ENCODE measurements at regions not wholly inside any gene's neighbourhood (a gene's known extent, or its start where the extent isn't known, plus 50 kb on each side); places are given as distances from the start of the nearest gene placed in this dataset.

DNA sequence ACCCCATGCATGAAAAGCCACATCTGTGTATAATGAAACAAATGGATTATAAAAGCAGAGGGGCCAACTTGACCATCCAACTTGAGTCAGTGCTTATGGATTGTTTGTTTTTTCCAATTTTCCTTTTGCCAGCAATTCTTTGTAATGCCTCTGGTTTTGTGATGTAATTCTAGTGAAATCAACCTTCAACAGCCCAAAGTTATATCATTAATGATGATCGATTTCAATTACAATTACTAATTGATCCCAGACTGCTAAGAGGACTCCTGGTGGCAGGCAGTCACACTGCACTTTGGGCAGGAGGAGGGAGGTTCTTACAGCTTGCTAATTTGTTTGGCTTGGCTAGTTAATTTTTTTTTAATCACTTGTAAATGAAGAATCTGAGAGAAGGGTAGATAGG, 552.3 kb downstream of the NUF2 start:
- FAIRE-seq (no peak), DNase-seq (ENCODE audit: insufficient read length, low spot score) (no peak)
- TF ChIP-seq SPI1 (IDR thresholded peaks at IDR 0.05; ENCODE audit: low read depth, low read length): no peak
- no peak for TF ChIP-seq POU2F2 (IDR thresholded peaks at IDR 0.05; ENCODE audit: low read depth, low read length)

DNA sequence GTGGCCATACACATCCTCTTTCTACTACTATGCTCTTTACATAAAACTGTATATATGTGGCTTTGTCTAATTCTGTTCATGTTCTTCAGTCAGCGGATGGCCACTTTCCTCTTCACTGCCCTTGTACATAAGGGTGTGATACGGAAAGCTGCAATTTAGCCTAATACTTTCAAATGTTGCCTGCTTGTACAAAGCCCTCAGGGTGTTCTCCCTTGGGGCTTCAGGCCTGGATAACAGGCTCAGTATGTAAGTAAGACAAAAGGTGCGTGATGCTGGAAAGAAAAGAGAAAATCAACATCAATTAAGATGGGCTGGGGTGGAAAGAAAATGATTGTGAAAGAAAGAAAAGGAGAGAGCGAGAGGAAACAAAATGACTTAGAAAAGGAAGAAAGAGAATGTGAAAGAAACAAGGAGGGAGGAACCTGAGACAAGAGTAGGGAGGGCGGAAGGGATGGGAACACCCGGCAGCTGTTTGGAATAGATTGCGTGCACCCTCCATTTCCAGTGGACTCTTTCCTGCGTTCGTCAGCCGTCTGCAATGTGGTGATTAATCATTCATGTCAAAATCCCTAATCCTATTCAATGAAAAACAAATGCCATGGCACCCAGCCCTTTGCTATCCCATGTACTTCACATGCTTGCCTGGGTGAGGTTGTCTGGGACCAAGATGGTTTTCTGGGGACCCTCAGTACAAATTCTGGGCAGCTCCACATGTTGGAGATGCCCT, 553.6 kb downstream of the NUF2 start:
- DNase-seq (ENCODE audit: insufficient read length, low spot score) (no peak), FAIRE-seq (no peak)
- TF ChIP-seq POLR2AphosphoS5 (IDR thresholded peaks at IDR 0.05; ENCODE audit: low read depth, low read length): no peak
- no peak for TF ChIP-seq PAX5 (IDR thresholded peaks at IDR 0.05; ENCODE audit: insufficient read depth, low read length, severe bottlenecking)
- no peak for TF ChIP-seq TAF1 (IDR thresholded peaks at IDR 0.05; ENCODE audit: low read depth, low read length)
- no peak for TF ChIP-seq POLR2A (IDR thresholded peaks at IDR 0.05; ENCODE audit: low read depth, low read length)
- TF ChIP-seq POU2F2 (IDR thresholded peaks at IDR 0.05; ENCODE audit: low read depth, low read length): no peak
- no peak for TF ChIP-seq SPI1 (IDR thresholded peaks at IDR 0.05; ENCODE audit: low read depth, low read length)

DNA sequence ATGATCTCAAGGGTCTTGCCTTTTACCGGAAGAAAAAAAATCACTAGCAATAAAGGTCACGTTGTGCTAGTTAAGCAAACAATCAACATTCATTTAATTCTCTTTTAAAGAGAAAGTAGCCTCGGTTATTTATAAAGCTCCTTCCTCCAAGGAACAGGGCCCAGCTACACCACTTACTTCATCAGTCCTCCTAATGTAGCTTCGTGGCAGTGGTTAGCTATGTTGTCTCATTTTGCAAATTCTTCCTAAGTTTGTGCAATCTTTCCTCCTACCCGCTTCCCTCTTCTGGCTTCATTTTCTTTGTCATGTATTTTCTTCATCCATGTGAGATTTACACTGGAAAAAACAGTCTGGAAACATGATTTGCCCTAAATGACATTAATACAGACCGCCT, 554.2 kb downstream of the NUF2 start:
- DNase-seq (ENCODE audit: insufficient read length, low spot score) (no peak), FAIRE-seq (no peak)
- TF ChIP-seq SPI1 (IDR thresholded peaks at IDR 0.05; ENCODE audit: low read depth, low read length): no peak
- TF ChIP-seq PAX5 (IDR thresholded peaks at IDR 0.05; ENCODE audit: insufficient read depth, low read length, severe bottlenecking): no peak
- TF ChIP-seq POLR2AphosphoS5 (IDR thresholded peaks at IDR 0.05; ENCODE audit: low read depth, low read length): no peak
- TF ChIP-seq TAF1 (IDR thresholded peaks at IDR 0.05; ENCODE audit: low read depth, low read length): no peak
- no peak for TF ChIP-seq POU2F2 (IDR thresholded peaks at IDR 0.05; ENCODE audit: low read depth, low read length)
- no peak for TF ChIP-seq POLR2A (IDR thresholded peaks at IDR 0.05; ENCODE audit: low read depth, low read length)

DNA sequence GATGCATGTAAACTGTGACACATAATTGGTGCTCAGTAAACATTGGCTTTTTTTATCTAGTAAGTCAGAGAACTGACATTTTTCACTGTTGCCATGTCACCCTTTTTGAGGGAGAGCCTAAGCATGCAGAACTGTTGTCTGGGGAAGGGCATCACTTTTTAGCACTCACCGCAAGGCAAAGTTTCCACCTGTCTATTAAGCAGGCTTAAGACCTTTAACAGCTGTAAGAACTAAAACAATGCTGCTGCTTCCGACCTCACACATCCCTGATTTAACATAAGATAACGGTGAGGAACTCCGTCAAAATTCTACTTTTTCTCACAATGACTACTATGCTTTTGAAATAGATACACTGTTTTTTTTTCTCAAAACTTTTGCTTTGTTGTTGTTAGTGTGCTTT, 554.8 kb downstream of the NUF2 start:
- no peak for FAIRE-seq
- TF ChIP-seq PAX5 (IDR thresholded peaks at IDR 0.05; ENCODE audit: insufficient read depth, low read length, severe bottlenecking) (no peak), SPI1 (IDR thresholded peaks at IDR 0.05; ENCODE audit: low read depth, low read length) (no peak), POLR2AphosphoS5 (IDR thresholded peaks at IDR 0.05; ENCODE audit: low read depth, low read length) (no peak), POLR2A (IDR thresholded peaks at IDR 0.05; ENCODE audit: low read depth, low read length) (no peak), POU2F2 (IDR thresholded peaks at IDR 0.05; ENCODE audit: low read depth, low read length) (no peak), TAF1 (IDR thresholded peaks at IDR 0.05; ENCODE audit: low read depth, low read length) (no peak)
- no peak for DNase-seq (ENCODE audit: insufficient read length, low spot score)

DNA sequence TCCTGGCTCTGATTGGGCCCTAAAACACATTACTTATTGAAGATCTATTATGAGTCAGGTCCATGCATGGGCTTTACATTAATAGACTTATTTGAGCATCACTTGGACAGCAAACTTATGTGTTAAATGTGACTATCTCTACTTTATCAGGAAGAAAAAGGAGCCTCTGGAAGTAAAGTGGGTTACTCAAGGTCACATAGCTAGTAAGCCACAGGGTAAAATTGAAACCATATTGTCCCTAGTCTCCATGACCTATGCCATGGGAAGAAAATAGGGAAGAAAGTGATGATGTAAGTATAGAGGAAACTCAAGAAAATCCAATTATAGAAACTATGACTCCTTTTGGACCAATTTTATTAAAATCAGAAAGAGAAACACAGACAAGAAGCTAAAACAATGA, 555.3 kb downstream of the NUF2 start:
- TF ChIP-seq POLR2A (IDR thresholded peaks at IDR 0.05; ENCODE audit: low read depth, low read length) (no peak), TAF1 (IDR thresholded peaks at IDR 0.05; ENCODE audit: low read depth, low read length) (no peak), POU2F2 (IDR thresholded peaks at IDR 0.05; ENCODE audit: low read depth, low read length) (no peak), SPI1 (IDR thresholded peaks at IDR 0.05; ENCODE audit: low read depth, low read length) (no peak), POLR2AphosphoS5 (IDR thresholded peaks at IDR 0.05; ENCODE audit: low read depth, low read length) (no peak), PAX5 (IDR thresholded peaks at IDR 0.05; ENCODE audit: insufficient read depth, low read length, severe bottlenecking) (no peak)
- no peak for FAIRE-seq
- no peak for DNase-seq (ENCODE audit: insufficient read length, low spot score)

DNA sequence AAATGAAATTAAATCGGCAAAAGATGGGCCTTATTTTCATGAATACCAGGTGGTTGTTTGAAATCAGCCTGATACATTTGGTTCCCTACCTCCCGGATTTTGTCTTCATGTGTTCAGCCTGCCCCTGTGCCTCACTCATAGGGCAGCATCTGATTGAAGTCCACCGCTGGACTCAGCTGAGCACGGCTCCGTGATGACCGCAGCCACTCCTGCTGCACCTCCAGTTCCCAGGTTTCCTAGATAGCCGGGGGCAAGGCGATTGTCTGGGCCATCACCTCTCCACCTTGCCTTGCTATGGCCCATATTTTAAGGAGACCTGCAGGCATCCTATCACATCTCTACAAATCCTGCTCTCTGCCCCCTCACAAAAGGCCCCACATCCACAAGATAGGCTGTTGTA, 563.8 kb downstream of the NUF2 start:
- DNase-seq (ENCODE audit: insufficient read length, low spot score) (no peak), FAIRE-seq (no peak)
- TF ChIP-seq TAF1 (IDR thresholded peaks at IDR 0.05; ENCODE audit: low read depth, low read length): no peak
- no peak for TF ChIP-seq POLR2AphosphoS5 (IDR thresholded peaks at IDR 0.05; ENCODE audit: low read depth, low read length)
- no peak for TF ChIP-seq POLR2A (IDR thresholded peaks at IDR 0.05; ENCODE audit: low read depth, low read length)
- TF ChIP-seq SPI1 (IDR thresholded peaks at IDR 0.05; ENCODE audit: low read depth, low read length): no peak

DNA sequence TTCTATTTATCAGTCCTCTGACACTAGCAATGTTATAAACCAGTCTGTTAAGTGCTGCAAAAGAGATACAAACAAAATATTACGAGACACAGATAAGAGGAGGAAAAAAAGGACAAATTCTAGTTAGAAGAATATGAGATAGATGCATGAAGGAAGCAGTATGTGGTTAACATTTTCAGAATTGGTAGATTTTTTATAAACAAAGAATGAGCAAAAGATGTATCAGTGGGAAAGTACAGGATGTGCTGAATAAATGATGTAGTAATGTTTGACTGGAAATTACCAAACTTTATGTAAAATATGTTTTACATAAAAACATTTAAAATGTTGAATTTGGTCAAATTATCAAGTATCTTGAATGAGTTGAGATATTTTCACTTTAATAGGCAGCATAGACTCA, 574.2 kb downstream of the NUF2 start:
- no peak for TF ChIP-seq SPI1 (IDR thresholded peaks at IDR 0.05; ENCODE audit: low read depth, low read length)
- TF ChIP-seq PAX5 (IDR thresholded peaks at IDR 0.05; ENCODE audit: insufficient read depth, low read length, severe bottlenecking): no peak
- TF ChIP-seq POU2F2 (IDR thresholded peaks at IDR 0.05; ENCODE audit: low read depth, low read length): no peak
- TF ChIP-seq POLR2A (IDR thresholded peaks at IDR 0.05; ENCODE audit: low read depth, low read length): no peak
- no peak for TF ChIP-seq POLR2AphosphoS5 (IDR thresholded peaks at IDR 0.05; ENCODE audit: low read depth, low read length)
- TF ChIP-seq TAF1 (IDR thresholded peaks at IDR 0.05; ENCODE audit: low read depth, low read length): no peak

DNA sequence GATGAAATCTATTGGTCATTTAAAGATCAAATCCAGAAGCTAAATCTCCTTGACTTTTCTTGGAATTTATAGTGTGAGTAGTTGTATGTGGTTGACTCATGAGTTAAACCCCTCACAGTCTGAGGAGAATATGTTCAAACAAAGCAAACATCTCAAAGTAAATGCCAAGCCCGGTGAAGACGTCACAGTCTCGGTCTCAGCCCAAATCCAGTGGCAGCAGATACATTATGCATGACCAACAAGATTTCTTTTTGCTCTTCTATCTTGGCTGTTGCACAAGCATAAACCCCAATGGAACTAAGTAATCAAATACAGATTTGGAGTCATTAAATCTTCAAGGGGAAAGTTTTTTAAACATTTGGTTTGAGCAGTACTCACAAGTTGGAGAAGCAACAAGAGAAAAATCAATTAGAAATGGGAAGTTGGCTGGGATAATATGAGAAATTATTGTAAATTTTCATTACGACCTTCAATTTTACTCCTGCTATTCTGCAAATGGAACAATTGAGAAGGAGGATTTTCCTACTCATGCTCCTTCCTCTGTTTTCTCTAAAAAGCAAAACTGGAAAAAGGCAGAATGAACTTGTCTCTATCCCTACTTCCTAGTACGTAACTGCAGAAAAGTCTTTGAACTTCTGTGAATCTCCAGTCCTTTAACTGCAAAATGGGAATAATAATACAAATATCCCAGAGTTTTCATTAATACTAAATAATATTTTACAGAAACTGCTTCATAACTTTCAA, 575.8 kb downstream of the NUF2 start:
- DNase-seq (ENCODE audit: insufficient read length, low spot score) (no peak), FAIRE-seq (no peak)
- TF ChIP-seq SPI1 (IDR thresholded peaks at IDR 0.05; ENCODE audit: low read depth, low read length): no peak
- TF ChIP-seq POU2F2 (IDR thresholded peaks at IDR 0.05; ENCODE audit: low read depth, low read length): no peak
- no peak for TF ChIP-seq POLR2AphosphoS5 (IDR thresholded peaks at IDR 0.05; ENCODE audit: low read depth, low read length)
- no peak for TF ChIP-seq TAF1 (IDR thresholded peaks at IDR 0.05; ENCODE audit: low read depth, low read length)
- no peak for TF ChIP-seq POLR2A (IDR thresholded peaks at IDR 0.05; ENCODE audit: low read depth, low read length)
- no peak for TF ChIP-seq PAX5 (IDR thresholded peaks at IDR 0.05; ENCODE audit: insufficient read depth, low read length, severe bottlenecking)

More for the DNA sequence above, 574.2 kb downstream of the NUF2 start:
- no peak for DNase-seq (ENCODE audit: insufficient read length, low spot score)
- no peak for FAIRE-seq

DNA sequence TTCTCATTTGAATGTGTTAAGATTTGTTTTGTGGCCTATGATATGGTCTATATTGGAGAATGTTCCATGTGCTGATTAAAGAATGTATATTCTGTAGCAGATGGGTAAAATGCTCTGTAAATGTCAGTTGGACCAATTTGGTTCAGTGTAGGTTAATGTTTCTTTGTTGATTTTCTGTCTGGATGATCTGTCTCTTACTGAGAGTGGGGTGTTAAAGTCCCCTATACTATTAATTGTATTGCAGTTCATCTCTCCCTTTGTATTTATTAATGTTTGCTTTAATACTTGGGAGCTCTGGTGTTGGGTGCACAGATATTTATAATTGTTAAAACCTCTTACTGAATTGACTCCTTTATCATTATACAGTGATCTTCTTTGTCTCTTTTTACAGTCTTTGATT, 584.5 kb downstream of the NUF2 start:
- TF ChIP-seq POLR2AphosphoS5 (IDR thresholded peaks at IDR 0.05; ENCODE audit: low read depth, low read length): no peak
- TF ChIP-seq SPI1 (IDR thresholded peaks at IDR 0.05; ENCODE audit: low read depth, low read length): no peak
- no peak for TF ChIP-seq POLR2A (IDR thresholded peaks at IDR 0.05; ENCODE audit: low read depth, low read length)
- no peak for TF ChIP-seq TAF1 (IDR thresholded peaks at IDR 0.05; ENCODE audit: low read depth, low read length)
- TF ChIP-seq PAX5 (IDR thresholded peaks at IDR 0.05; ENCODE audit: insufficient read depth, low read length, severe bottlenecking): no peak
- no peak for TF ChIP-seq POU2F2 (IDR thresholded peaks at IDR 0.05; ENCODE audit: low read depth, low read length)
- FAIRE-seq (no peak), DNase-seq (ENCODE audit: insufficient read length, low spot score) (no peak)
